NCI-H2171 treated with DMSO at 0.1 percent for 48 hours (cell line): ENCODE measurements at regions not wholly inside any gene's neighbourhood (a gene's known extent, or its start where the extent isn't known, plus 50 kb on each side); places are given as distances from the start of the nearest gene placed in this dataset.

Source experiments
- DNase-seq: peaks from one replicate; lab custom pipeline; 2025; lab: John Stamatoyannopoulos, UW

DNA sequence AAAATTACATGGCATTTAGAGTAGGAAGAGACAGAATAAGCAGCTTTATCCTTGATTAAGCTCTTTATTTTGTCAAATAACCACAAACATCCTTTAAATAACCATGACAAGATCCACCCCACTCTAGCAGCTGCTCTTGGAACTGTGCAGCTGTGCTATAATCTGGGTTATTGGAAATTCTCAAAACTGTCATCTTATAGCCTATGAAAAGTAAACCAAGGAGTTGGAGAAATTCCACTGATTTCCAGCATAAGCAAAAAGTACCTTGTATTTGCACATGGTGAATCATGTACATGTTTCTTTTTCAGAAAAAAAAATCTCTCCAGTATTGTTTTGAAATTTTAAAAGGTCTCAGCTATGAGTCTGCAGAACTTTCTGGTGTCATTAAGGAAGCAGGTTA, 88.8 kb upstream of the ABI3BP start:
- DNase-seq: no peak

DNA sequence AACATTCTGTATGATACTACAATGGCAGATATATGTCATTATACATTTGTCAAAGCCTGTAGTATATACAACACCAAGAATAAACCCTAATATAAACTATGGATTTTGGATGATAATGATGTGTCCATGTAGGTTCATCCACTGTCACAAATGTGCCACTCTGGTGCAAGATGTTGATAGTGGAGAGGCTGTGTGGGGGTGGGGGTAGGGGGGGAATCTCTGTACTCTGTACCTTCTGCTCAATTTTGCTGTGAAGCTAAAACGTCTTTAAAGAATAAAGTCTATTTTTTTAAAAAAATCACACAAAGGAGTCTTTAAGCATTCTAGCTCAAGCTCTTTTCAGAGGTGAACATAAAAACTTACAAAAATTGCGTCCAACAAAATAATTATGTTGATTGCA, 88.2 kb upstream of the ABI3BP start:
- no peak for DNase-seq

DNA sequence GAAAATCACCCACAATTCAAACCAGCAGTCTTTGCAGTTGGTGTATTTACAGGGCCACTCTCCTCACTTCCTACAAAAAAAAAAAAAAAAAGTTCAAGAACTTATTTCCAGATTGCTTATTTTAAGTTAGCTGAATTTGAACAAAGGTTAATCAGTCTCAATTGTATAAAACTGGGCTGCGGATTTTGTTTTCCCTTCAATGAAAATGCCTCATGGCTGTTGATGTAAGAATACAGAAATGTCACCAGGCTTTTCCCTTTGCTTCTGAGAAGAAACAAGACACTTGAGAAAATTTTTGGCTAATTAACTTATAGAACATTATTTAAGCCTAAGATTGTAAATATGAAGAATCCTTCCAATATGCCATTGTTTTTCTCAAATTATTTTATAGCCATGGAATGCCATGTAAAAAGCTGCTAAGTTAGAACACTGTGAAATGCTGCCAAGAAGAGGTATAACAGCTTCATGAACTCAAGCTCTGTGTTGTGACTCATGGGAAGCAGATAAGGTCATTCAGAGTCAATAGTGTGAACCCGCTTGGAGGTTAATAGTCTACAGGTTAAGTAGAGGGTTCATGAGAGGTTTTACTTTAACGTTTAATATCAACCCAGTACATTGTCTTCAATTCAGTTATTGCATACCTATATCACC, 84.3 kb upstream of the ABI3BP start:
- no peak for DNase-seq

DNA sequence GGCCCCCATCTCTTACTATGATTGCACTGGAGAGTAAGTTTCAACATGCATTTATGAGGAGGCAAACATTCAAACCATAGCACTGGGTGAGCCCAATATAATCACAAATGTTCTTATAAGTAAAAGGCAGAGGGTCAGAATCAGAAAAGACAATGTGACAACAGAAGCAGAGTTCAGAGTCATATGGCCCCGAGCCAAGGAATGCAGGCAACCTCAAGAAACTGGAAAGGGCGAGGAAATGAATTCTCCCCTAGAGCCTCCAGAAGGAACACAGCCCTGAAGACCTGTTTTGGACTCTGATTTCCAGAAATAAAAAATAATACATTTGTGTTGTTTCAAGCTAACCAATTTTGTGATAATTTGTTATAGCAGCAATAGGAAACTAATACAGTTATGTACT, 81.3 kb upstream of the ABI3BP start:
- no peak for DNase-seq

DNA sequence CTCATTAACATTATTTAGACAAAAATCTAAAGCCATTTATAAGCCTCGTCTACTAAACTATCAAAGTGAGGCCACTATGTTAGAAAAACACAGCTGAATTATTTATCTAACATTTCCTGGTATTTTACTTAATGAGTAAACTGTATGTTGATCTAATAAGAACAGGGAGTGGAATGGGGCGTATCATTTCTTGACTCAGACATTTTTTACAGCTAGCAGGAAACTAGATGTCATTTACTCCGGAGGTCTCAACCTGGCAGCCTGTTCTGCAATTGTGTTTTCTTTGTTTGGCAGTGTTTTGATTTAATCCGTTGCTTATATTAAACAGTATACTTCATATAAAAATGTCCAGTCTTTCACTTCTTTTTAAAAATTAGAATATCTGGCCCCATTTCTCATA, 79.1 kb upstream of the ABI3BP start:
- no peak for DNase-seq

DNA sequence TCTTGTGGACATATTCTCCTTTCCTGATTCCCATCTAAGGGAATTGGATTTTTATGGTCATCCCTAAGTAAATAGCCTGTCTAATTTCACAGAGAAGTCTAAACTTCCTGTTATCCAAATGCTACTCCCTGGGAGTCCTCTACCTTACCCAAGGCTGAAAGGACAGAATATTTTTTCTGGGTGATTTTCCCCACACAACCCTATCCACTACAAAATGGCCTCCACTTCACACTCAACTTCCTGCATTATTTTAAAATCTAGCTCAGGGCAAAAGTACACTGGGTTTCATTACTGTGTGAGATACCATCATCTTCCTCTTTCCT, 77.5 kb upstream of the ABI3BP start:
- DNase-seq: no peak

DNA sequence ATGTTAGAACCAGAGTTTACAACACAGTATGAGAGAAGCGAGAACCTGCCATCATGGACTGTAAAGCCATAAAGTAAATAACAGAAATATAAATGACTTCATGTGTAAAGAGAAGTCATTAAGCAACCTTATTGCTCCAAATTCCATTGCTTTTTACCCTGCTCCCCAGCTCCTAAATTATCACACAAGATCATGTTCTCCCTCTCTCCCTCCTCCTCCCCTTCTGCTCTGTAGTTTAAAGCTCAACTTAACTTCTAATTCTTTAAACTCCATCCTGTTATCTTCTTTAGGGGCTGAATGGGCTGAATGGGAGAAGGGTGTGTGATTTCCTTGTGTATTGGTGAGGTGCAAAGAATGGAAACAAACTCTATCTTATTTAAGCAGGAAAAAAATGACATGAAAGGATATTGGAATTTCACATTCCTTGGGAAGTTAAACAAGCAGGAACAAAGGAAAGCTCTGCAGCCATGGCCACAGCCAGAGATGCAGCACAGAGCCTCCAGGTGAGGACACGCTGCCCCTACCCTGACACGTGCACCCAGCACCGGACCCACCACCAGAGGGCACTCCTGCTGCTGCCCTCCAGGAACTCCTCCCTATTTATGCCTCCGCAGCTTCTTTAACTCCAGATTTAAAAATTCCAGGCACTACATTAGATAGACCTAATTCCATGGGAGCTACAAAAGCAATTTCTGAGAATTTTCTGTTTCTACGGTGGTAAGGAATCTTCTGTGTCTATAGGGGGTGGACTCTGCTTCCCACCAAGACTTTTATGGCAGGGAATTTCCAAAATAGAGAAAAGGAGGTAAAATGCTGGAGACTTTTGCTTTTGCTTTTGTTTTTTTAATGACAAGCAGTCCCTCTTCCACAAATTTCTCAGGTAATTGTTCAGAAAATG, 76.9 kb upstream of the ABI3BP start:
- DNase-seq: peak; percentile 39

DNA sequence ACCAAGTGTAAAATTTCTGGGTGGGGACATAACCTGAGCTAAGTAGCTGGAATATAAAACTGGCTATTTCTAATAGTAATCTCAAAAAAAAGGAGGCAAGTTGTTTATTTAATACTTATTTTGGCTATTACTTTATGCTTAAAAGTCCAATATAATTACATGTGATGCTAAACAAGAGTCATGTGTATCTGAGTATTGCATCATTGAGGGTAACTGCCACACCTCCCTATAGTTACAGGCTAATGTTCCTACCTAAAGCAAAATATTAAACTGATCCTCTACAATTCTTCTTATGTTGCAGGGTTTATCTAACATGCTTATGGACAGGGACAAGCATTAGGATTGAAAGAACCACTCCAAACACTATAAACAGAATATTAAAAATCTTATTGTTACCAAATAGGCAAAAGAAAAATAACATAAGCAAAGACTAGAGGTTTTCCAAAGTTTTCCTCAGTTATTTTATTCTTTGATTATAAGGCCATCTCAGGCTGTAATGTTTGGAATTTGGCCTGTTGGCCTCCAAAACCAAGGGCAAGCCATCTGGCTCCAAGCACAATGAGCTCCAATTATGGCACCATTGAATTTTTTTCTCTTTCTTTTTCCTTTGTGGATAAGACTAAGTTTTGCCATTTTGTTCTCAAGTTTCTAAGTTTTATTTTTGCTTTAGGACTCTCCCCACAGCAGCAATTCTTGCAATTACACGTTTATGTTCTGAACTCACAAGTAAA, 75.8 kb upstream of the ABI3BP start:
- no peak for DNase-seq

DNA sequence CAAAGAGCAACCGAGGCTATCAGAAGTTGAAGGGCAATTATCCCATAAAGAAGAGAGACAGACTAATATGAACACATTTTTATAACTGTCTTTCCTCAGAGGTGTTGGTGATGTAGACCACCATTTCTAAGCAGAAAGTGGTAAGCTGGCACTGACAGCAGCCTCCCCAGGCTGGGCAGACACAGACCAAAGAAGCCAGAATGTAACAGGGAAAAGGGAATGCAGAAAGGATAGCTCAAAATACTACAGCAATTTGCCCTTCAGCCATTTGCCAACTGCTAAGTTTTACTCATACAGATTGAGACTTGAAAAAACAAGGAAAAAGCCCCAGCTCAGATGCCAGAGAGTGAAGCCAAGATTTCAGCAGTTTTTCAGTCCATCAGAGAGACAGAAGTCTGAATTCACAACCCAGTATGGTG, 73.5 kb upstream of the ABI3BP start:
- no peak for DNase-seq

DNA sequence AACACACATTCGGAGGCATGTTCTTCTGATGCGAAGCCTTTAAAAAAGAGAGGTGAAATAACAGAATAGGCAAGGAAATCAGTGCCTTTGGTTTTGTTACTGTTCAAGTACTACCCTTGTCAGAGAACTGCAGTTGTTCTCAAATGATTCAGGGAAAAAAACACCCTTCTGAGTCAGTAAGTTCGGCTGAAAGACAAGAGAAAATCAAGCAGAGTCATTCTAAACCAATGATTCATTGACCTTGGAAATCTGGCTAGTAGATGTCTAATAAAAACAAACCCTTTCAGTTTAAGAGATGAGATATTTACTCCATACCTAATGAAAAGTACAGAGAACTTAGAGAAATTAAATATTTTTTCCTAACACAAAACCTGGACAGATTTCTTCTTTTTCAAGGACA, 72.7 kb upstream of the ABI3BP start:
- DNase-seq: no peak

DNA sequence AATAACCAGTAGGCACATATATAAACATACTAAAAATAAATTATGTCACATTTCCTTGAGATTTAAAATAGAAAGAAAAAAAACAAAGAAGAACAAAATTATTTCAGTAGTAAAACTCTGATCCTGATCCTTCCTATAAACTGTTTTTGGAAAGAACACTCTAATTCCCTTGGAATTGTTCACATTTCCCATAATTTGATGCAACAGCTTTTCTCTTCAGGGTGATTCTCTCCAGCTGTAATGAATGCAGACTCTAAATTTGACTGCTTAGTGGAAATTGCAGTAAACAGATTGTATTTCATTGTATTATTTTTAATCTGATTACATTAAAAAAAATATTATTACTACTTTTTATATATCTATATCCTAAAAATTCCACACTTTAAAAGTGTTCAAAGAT, 70.2 kb upstream of the ABI3BP start:
- DNase-seq: no peak

DNA sequence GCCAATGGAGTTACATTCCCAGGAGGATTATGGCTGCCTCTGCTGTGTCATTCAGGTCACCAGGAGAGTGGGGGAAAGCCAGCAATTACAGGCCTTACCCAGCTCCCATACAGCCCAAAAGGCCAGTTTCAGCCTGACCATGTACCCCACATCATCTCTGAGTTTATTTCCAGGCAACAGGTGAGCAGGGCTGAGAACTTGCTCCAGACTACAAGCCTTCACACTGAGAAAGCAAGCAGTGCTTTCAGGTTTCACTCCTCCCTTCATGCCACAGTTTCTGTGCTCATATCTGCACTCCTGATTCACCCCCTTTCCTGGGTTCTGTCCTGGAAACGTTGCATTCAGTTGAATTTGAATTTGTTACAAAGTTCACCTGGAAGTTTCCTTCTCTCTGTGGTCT, 68.1 kb upstream of the ABI3BP start:
- no peak for DNase-seq

DNA sequence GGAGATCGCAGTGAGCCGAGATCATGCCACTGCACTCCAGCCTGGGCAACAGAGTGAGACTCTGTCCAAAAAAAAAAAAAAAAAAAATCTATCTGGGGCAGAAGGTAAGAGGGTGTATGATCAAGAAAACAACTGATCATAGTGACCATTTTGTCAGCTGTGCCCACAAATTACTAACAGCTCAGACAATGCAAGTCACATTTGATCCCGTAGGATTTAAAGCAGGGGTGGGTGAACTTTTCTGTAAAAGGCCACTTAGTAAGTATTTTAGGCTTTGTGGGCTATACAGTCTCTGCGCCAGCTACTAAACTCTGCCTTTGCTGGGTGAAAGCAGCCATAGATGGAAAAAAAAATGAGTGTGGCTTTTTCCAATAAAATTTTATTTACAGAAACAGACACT, 57.6 kb upstream of the ABI3BP start:
- no peak for DNase-seq

DNA sequence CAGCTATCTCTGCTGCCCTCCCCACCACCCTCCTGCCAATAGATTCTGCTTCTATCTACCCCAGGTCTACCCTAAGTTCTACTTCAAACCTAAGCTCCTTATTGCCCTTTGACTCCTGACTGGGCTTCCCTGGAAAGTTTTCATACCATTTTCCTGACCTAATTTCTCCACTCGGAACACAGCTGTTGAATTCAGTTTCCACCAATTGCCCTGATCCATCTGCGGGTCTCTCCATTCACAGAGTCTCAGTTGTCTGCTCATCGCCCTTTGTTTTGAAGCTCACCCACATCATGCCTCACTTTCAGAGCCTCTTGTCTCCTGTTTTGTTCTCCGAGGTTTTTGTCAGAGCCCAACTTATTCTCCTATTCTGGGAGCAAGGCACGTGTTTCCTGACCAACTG, 56.8 kb upstream of the ABI3BP start:
- DNase-seq: no peak

DNA sequence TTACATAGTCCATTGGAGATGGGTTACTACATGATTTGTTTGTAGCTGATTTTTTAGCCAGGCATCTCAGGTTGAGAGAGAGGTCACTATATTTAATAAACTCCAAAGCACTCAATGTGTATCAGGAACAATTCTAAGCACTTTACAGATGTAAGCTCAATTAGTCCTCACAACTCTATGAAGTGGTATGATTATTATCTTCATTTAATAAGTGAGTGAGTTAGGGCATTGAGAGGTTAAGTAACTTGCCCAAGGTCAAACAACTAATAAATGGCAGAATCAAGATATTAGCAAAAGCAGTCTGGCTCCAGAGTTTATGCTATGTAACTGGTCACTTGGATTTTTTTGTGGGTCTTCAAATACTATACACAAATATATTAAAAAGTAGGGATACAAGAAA, 56.3 kb upstream of the ABI3BP start:
- no peak for DNase-seq

DNA sequence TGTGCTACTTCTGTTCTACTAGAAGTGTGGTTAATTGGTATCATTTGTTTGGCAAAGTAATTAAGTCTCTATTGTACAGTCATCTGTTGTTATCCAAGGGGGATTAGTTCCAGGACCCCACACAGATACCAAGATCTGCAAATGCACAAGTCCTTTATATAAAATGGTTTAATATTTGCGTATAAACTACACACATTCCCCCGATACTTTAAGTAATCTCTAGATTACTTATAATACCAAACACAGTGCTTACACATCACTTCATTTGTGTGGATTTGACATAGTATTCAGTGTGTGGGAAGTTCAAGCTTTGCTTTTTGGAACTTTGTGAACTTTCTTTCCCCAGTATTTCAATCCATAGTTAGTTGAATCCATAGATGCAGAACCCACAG, 50.5 kb upstream of the ABI3BP start:
- no peak for DNase-seq

DNA sequence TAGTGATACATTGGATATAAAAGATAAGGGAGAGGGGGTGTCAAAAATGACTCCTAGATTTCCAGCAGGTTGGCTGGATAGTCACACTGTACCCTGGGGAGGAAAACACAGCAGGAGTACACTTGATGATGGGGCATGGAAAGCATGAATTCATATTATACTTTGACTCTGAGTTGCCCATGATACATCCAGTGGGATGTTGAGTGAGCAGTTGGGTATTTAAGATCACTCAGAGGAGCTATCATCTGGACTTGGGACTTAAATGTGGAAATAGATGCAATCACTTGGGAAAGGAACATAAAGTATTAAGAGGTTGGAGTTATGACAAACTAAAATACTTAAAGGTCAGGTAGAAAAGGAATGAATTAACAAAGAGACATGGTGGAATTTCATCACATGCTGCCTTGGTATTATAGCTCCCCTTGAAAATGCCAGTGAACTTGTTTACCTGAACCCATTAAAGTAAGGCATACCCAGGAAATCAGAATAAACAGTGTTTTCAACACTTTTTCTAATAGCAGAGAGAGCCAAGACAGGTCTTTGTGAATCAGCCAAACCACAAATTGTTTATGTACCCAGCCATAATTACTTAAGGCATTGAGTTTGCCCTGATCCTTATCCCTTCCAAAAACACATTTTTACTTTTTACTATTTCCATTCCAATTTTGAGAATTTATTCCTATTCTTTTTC, 49.9 kb upstream of the ABI3BP start:
- DNase-seq: no peak
